Kidney (tissue), 13 donors: ENCODE measurements at regions not wholly inside any gene's neighbourhood (a gene's known extent, or its start where the extent isn't known, plus 50 kb on each side); places are given as distances from the start of the nearest gene placed in this dataset.

ENCODE experiments used
- DNase-seq, 5 donors: peaks; one replicate each; pipeline ENCODE4 v3.0.0-alpha.2; 2013 to 2020
- FAIRE-seq: peaks from 2 replicates; lab custom pipeline; 2012; peaks lifted over from hg19 to GRCh38; lab: Jason Lieb, UNC
- H3K27ac ChIP-seq, 2 donors: one replicate each; pipeline ENCODE4 v1.7.0; 2013; ENCODE audit warnings: low read depth in 2 of 2, low read length in 2 of 2, inconsistent platforms in 1 of 2
- H3K27me3 ChIP-seq: one replicate; pipeline ENCODE4 v1.7.1; 2013; ENCODE audit warnings: low read length, inconsistent platforms; ENCODE audit not compliant: control insufficient read depth, insufficient read depth
- H3K36me3 ChIP-seq, 3 donors: one replicate each; pipeline versions ENCODE4 v1.7.0 to v1.7.1; 2013; ENCODE audit warnings: low read length in 3 of 3, control low read depth in 1 of 3, inconsistent platforms in 1 of 3; ENCODE audit not compliant: insufficient read depth in 3 of 3, control insufficient read depth in 2 of 3
- H3K4me1 ChIP-seq, 3 donors: one replicate each; pipeline versions ENCODE4 v1.7.0 to v1.7.1; 2013; ENCODE audit warnings: low read length in 3 of 3, inconsistent platforms in 1 of 3, low read depth in 1 of 3; ENCODE audit not compliant: control insufficient read depth in 2 of 3, insufficient read depth in 2 of 3
- H3K4me3 ChIP-seq, 3 donors: one replicate each; pipeline versions ENCODE4 v1.7.0 to v1.8.1; 2013; ENCODE audit warnings: low read length in 3 of 3, control low read depth in 1 of 3, inconsistent platforms in 1 of 3
- H3K9ac ChIP-seq, 3 donors: one replicate each; pipeline versions ENCODE4 v1.7.0 to v1.7.1; 2013; ENCODE audit warnings: low read length in 3 of 3, control low read depth in 1 of 3, inconsistent platforms in 1 of 3
- H3K9me3 ChIP-seq, 3 donors: one replicate each; pipeline versions ENCODE4 v1.7.0 to v1.7.1; 2013; ENCODE audit warnings: low read length in 3 of 3, control low read depth in 1 of 3, inconsistent platforms in 1 of 3; ENCODE audit not compliant: control insufficient read depth in 2 of 3, insufficient read depth in 1 of 3
- intact Hi-C: fragments of 100-400 bp; cut with DNase I; formaldehyde crosslinking; loops from one replicate; pipeline ENCODE4 v1.11.1; 2022
- TF ChIP-seq, protein P1 (sequence below): IDR thresholded peaks from 3 replicates; pipeline ENCODE4 v1.5.1; 2012; ENCODE audit warnings: mild to moderate bottlenecking, moderate library complexity, borderline replicate concordance; ENCODE audit not compliant: insufficient read depth; ENCODE audit errors: extremely low read depth
- donor health status: control.
- donor health status: control.
- donor health status: control.
- donor health status: control.
- donor health status: control.
- donor health status: DM: yes; HTN: yes; CAD: no.
- donor health status: Normal renal cell carcinoma (clear cell type).

GRCh38 chr1:37157634-37158033 lies 123.3 kb upstream of the GRIK3 start:
- H3K4me3 ChIP-seq: no peak overlapping the region
- H3K4me1 ChIP-seq: no peaks in the 10 kb centered on the region
- peaks cover 0 to 6% (median 0%) of the 10 kb centered on the region in 3 donors for H3K9me3 ChIP-seq
- FAIRE-seq: no peak
- H3K9ac ChIP-seq: no peak overlapping the region
- TF ChIP-seq, protein P1, sequence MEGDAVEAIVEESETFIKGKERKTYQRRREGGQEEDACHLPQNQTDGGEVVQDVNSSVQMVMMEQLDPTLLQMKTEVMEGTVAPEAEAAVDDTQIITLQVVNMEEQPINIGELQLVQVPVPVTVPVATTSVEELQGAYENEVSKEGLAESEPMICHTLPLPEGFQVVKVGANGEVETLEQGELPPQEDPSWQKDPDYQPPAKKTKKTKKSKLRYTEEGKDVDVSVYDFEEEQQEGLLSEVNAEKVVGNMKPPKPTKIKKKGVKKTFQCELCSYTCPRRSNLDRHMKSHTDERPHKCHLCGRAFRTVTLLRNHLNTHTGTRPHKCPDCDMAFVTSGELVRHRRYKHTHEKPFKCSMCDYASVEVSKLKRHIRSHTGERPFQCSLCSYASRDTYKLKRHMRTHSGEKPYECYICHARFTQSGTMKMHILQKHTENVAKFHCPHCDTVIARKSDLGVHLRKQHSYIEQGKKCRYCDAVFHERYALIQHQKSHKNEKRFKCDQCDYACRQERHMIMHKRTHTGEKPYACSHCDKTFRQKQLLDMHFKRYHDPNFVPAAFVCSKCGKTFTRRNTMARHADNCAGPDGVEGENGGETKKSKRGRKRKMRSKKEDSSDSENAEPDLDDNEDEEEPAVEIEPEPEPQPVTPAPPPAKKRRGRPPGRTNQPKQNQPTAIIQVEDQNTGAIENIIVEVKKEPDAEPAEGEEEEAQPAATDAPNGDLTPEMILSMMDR: no peak
- intact Hi-C loops: no loop called here
- no peak overlapping the region for H3K27ac ChIP-seq
- no peaks in the 10 kb centered on the region for H3K27me3 ChIP-seq
- H3K36me3 ChIP-seq: no peaks in the 10 kb centered on the region
- no peak for DNase-seq

- no peaks in the 10 kb centered on the region for H3K36me3 ChIP-seq
- intact Hi-C loops: no loop called here
- no peaks in the 10 kb centered on the region for H3K4me1 ChIP-seq
- no peaks in the 10 kb centered on the region for H3K27me3 ChIP-seq
- no peak overlapping the region for H3K27ac ChIP-seq
- H3K4me3 ChIP-seq: no peak overlapping the region
- TF ChIP-seq, protein P1: no peak
- peaks cover 0 to 6% (median 0%) of the 10 kb centered on the region in 3 donors for H3K9me3 ChIP-seq
- no peak overlapping the region for H3K9ac ChIP-seq
- no peak for DNase-seq
- FAIRE-seq: no peak
Measured at GRCh38 chr1:37158113-37158749, 123.9 kb upstream of the GRIK3 start.

DNA sequence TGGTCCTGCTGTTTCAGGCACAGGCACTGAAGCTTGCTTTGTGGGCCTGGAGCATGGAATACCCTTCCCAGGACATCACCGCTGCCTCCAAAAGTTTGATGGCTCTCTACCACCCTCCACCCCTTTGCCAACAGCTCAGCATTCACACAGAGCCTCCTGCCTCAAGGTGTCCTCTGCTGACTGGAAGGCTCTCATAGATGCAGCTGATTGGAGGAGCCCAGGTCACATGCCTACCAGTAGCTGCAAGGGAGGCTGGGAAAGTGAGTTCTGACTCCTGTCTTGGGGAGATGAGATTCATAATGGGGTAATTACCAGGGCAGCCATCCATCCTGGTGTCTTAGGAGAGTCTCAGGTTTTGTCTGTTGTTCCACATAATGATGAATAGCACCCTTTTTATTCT lies 124.8 kb upstream of the GRIK3 start:
- no peak overlapping the region for H3K27ac ChIP-seq
- TF ChIP-seq, protein P1: no peak
- H3K4me3 ChIP-seq: no peak overlapping the region
- H3K9me3 ChIP-seq: peaks cover 0 to 6% (median 0%) of the 10 kb centered on the region in 3 donors
- no peak for FAIRE-seq
- intact Hi-C loops: no loop called here
- DNase-seq: no peak
- H3K4me1 ChIP-seq: no peaks in the 10 kb centered on the region
- H3K9ac ChIP-seq: no peak overlapping the region
- H3K36me3 ChIP-seq: no peaks in the 10 kb centered on the region
- no peaks in the 10 kb centered on the region for H3K27me3 ChIP-seq

- Histone ChIP-seq H3K4me1 (no peaks in the 10 kb centered on the region), H3K9me3 (peaks cover 0 to 11% (median 0%) of the 10 kb centered on the region in 3 donors), H3K36me3 (no peaks in the 10 kb centered on the region), H3K4me3 (no peak overlapping the region), H3K9ac (no peak overlapping the region), H3K27me3 (no peaks in the 10 kb centered on the region), H3K27ac (no peak overlapping the region)
- intact Hi-C loops: no loop called here
- TF ChIP-seq, protein P1: no peak
- FAIRE-seq: no peak
- DNase-seq: no peak
Measured at GRCh38 chr1:37161171-37161570, 126.9 kb upstream of the GRIK3 start.
